Skeletal muscle satellite cell (primary cell): ENCODE measurements at regions not wholly inside any gene's neighbourhood (a gene's known extent, or its start where the extent isn't known, plus 50 kb on each side); places are given as distances from the start of the nearest gene placed in this dataset.

Experiments
- H3K27me3 ChIP-seq: 2 replicates; pipeline ENCODE4 v1.7.0; 2013; ENCODE audit warnings: low read length; ENCODE audit not compliant: control insufficient read depth, insufficient read depth
- H3K36me3 ChIP-seq: 2 replicates; pipeline ENCODE4 v1.7.0; 2013; ENCODE audit warnings: mild to moderate bottlenecking, control low read depth, low read length; ENCODE audit not compliant: insufficient read depth
- H3K4me1 ChIP-seq: 2 replicates; pipeline ENCODE4 v1.7.0; 2013; ENCODE audit warnings: low read length; ENCODE audit not compliant: control insufficient read depth, insufficient read depth
- H3K4me2 ChIP-seq: 2 replicates; pipeline ENCODE4 v1.7.0; 2013; ENCODE audit warnings: mild to moderate bottlenecking, low read length
- H3K4me3 ChIP-seq: 2 replicates; pipeline ENCODE4 v1.7.0; 2013; ENCODE audit warnings: low read length
- H3K9ac ChIP-seq: 2 replicates; pipeline ENCODE4 v1.7.0; 2013; ENCODE audit warnings: mild to moderate bottlenecking, low read depth, low read length, moderate library complexity
- H3K9me3 ChIP-seq: replicated peaks from 2 replicates; pipeline ENCODE4 v1.7.0; 2013; ENCODE audit warnings: mild to moderate bottlenecking, control low read depth, low read length

DNA sequence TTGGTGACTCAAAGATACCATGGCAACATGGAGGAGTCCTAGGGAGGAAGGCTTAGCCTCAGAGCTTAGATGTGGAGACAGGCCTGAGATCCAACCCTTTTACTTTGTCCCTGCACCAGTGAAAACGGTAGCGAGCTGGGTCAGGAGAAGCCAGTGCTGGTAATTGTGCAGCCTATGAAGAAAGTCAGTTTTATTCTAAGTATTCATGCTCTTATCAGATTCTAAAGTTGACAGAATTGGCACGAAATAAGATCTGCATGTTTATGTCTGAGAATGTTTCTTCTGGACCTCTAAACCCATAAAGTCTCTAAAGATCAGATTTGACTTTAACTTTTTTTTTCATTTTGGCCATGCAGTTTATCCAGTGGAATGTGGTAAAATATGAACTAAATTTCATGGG lies 93.8 kb downstream of the SCG2 start:
- no peak overlapping the region for H3K4me2 ChIP-seq
- no peaks in the 10 kb centered on the region for H3K36me3 ChIP-seq
- H3K27me3 ChIP-seq: no peaks in the 10 kb centered on the region
- no peak overlapping the region for H3K4me3 ChIP-seq
- no peaks in the 10 kb centered on the region for H3K4me1 ChIP-seq
- H3K9ac ChIP-seq: no peak overlapping the region
- no peaks in the 10 kb centered on the region for H3K9me3 ChIP-seq

DNA sequence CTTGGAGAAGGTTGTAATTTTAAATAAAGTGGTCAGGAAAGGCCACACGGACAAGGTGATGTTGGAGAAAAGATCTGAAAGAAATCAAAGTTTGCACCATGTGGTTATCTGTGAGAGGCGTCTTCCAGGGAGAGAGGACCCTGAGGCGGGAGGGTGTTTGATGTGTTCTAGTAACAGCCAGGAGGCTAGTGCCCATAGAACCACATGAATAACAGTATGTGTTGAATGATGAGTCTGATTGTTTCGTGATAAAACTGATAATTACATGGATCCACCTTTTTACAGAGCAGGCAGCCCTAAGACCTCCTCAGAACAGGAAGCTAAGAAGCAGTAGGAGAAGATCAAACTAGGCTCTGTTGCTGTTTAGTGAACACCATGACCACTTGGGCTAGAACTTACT lies 91.4 kb downstream of the SCG2 start:
- Histone ChIP-seq H3K9ac (no peak overlapping the region), H3K4me2 (no peak overlapping the region), H3K36me3 (no peaks in the 10 kb centered on the region), H3K4me3 (no peak overlapping the region), H3K27me3 (no peaks in the 10 kb centered on the region), H3K9me3 (no peaks in the 10 kb centered on the region), H3K4me1 (no peaks in the 10 kb centered on the region)

DNA sequence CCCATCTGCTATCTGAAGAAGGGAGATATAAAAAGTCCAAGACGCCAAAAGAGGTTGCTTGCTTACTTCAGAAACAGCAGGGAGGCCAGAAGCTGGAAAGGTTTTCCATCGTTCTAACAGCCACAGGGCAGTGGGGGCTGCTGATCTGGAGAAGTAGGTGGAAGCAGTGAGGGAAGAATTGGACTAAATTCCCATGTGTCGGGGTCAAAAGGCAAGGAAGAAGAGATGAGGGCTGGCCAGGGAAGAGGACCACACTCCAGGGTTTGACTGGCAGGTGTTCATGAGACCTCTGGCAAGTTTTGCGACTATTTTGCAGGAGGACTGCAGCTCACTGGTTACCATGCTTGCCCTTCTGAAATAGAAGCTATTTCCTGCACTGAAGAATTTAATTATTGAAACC lies 91.0 kb downstream of the SCG2 start:
- Histone ChIP-seq H3K4me1 (no peaks in the 10 kb centered on the region), H3K9ac (no peak overlapping the region), H3K27me3 (no peaks in the 10 kb centered on the region), H3K36me3 (no peaks in the 10 kb centered on the region), H3K4me2 (no peak overlapping the region), H3K4me3 (no peak overlapping the region), H3K9me3 (no peaks in the 10 kb centered on the region)

DNA sequence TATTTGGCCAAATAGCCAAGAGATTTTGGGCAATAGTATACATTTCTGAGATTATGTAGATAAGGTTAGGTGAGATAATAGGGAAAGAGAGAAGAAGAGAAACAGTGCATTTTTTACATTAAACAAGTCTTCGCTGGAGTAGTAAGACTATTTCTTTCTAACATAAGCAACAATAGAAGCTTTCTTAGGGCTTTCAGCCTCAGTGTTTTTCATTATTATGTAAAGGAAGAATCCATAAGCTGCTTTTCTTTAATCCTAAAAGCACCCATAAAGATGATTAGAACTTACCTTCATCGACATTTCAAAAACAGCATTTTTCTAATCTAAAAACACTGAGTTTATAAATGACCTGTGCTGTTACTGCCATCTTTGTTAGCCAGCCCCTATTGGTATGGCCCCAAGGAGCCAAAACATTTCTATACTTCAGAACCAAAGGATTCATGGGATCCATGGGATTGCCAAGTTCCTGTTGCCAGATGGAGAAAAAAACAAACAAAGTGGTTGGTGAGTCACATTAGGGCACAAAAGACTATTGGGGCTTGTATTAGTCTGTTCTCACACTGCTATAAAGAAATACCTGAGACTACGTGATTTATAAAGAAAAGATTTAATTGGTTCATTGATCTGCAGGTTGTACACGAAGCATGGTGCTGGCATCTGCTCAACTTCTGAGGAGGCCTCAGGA lies 88.2 kb downstream of the SCG2 start:
- Histone ChIP-seq H3K36me3 (no peaks in the 10 kb centered on the region), H3K4me1 (no peaks in the 10 kb centered on the region), H3K9me3 (no peaks in the 10 kb centered on the region), H3K4me3 (no peak overlapping the region), H3K27me3 (no peaks in the 10 kb centered on the region), H3K4me2 (no peak overlapping the region), H3K9ac (no peak overlapping the region)

DNA sequence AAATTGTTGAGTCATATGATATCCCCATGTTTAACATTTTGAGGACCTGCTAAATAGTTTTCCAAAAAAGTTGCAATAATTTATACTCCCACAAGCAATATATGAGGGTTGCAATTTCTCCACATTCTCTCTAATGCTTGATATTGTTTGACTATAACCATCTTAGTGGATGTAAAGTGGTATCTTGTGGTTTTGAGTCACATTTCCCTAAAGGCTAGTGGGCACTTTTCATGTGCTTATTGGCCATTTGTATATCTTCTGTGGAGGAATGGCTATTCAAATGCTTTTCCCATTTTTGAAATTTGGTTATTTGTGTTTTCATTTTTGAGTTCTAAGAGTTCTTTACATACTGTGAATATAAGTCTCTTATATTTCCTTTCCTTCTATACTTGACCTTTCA lies 82.7 kb downstream of the SCG2 start:
- no peak overlapping the region for H3K4me2 ChIP-seq
- no peaks in the 10 kb centered on the region for H3K27me3 ChIP-seq
- no peak overlapping the region for H3K9ac ChIP-seq
- no peaks in the 10 kb centered on the region for H3K4me1 ChIP-seq
- no peaks in the 10 kb centered on the region for H3K36me3 ChIP-seq
- no peaks in the 10 kb centered on the region for H3K9me3 ChIP-seq
- H3K4me3 ChIP-seq: no peak overlapping the region

DNA sequence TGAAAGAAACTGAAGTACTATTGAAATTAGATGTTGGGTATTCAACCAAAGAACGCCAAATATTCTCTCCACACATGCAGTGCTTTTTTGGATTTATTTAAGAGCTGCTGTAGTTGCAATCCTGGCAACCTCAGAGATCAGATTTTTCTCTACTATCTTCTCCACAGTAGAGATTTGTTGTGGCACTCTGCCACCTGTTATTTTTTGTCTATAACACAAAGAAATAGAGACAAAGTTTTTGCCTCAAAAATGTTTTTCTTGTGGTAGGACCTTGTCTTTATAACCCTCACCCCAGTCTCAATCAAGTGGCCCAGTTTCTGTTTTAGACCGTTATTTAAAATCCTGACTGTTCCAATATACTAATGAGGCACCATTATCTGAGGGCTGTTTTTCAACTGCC lies 79.4 kb downstream of the SCG2 start:
- Histone ChIP-seq H3K36me3 (no peaks in the 10 kb centered on the region), H3K4me1 (peaks cover under 1% of the 10 kb centered on the region), H3K27me3 (no peaks in the 10 kb centered on the region), H3K9me3 (no peaks in the 10 kb centered on the region), H3K4me2 (no peak overlapping the region), H3K4me3 (no peak overlapping the region), H3K9ac (no peak overlapping the region)

DNA sequence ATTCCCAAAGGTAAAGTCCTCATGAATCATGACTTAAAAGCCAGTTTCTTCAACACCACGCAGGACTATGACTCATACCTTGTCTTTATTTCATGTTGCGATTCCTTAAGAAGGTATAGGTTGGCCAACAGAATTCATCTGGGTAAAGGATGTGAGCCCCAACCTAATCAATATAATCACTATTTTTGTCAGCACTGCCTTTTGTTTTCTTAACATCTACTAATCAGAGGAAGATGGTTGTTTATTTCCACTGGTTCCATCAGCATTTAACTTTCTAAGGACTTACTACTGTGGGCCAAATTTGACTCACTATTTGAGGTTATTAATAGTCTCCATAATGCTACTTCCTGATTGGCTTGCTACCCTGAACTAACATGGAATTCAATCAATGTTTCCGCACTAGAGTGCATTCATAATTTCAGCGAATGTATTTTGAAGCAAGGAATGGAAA lies 78.6 kb downstream of the SCG2 start:
- Histone ChIP-seq H3K4me2 (no peak overlapping the region), H3K36me3 (no peaks in the 10 kb centered on the region), H3K27me3 (no peaks in the 10 kb centered on the region), H3K4me3 (no peak overlapping the region), H3K9me3 (no peaks in the 10 kb centered on the region), H3K4me1 (peaks cover 8% of the 10 kb centered on the region), H3K9ac (no peak overlapping the region)

DNA sequence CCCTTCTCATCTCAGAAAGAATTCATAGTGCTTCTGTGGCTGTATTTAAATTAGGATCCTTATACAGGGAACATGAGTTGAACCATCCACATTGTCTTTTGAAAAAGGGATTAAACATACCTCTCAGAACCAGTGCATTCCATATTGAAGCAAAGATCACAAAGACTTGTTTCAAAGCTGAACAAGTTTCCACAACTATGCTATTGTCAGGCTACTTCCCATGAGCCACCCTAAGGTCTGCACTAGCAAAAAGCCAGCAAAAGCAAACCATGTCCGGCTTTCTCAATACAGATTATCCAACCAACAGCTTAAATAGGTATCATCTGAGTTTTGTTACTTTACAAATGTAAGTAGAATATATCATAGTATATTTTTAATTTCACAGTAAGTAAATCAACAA lies 78.1 kb downstream of the SCG2 start:
- Histone ChIP-seq H3K4me1 (peaks cover 11% of the 10 kb centered on the region), H3K9me3 (no peaks in the 10 kb centered on the region), H3K36me3 (no peaks in the 10 kb centered on the region), H3K9ac (no peak overlapping the region), H3K27me3 (no peaks in the 10 kb centered on the region), H3K4me3 (no peak overlapping the region), H3K4me2 (no peak overlapping the region)

DNA sequence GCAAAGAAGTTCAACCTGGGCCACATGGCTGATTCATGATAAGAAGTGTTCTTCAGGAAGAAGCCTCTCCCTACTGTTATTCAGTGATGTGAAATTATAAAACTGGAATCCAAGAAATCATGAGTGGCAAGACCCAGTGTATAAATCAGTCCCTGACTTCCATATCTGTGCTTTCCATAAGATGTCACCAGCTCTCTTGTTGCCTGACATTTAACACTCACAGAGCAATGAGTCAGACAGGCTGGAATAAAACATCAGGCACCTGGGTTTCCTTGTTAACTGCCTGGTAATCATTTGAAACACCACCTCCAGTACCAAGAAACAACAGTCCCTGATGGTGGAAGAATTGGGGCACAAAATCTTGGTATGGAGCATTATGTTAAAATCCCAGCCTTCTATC lies 76.1 kb downstream of the SCG2 start:
- Histone ChIP-seq H3K4me1 (peaks cover 11% of the 10 kb centered on the region), H3K27me3 (no peaks in the 10 kb centered on the region), H3K9ac (no peak overlapping the region), H3K4me2 (no peak overlapping the region), H3K36me3 (no peaks in the 10 kb centered on the region), H3K9me3 (no peaks in the 10 kb centered on the region), H3K4me3 (no peak overlapping the region)

DNA sequence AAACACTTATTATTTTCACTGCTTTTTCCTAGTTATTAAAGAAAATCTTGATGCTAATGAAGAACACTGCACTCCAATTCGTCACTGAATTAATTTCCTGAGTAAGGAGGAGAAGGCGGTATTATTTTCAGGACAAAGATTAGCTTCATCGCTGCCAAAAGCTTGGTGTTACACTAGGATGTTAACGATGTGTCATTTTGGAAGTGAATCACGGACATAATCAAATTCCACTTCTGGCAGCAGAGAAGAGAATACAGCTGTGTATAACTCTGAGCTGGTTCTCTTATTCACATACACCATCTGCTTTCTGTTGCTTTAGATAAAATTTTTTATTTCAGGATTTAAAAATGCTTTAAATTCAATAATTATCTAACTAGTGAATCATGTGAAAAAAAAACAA lies 74.1 kb downstream of the SCG2 start:
- H3K4me3 ChIP-seq: no peak overlapping the region
- H3K4me1 ChIP-seq: peaks cover 16% of the 10 kb centered on the region
- H3K27me3 ChIP-seq: no peaks in the 10 kb centered on the region
- H3K9ac ChIP-seq: no peak overlapping the region
- no peaks in the 10 kb centered on the region for H3K9me3 ChIP-seq
- H3K4me2 ChIP-seq: no peak overlapping the region
- no peaks in the 10 kb centered on the region for H3K36me3 ChIP-seq

DNA sequence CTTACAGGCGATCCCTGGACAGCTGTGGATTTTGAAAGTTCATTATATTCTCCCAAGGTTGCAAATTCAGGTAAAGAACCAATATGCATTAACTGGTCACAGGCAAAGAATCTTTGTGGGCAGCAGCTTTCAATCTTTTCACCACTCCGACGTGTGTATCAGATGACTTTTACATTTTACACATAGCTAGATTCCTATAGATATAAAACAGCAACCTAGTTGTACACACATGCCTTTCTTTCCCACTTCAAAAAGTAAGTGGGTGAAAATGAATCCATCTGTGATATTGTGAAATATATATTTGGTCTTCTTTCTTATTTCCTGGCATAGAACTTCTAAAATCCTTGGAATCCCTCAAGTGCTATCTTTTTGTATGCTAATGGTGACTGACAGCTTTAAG lies 72.5 kb downstream of the SCG2 start:
- Histone ChIP-seq H3K36me3 (no peaks in the 10 kb centered on the region), H3K9me3 (no peaks in the 10 kb centered on the region), H3K4me2 (no peak overlapping the region), H3K4me1 (peaks cover 16% of the 10 kb centered on the region), H3K9ac (no peak overlapping the region), H3K4me3 (no peak overlapping the region), H3K27me3 (no peaks in the 10 kb centered on the region)

DNA sequence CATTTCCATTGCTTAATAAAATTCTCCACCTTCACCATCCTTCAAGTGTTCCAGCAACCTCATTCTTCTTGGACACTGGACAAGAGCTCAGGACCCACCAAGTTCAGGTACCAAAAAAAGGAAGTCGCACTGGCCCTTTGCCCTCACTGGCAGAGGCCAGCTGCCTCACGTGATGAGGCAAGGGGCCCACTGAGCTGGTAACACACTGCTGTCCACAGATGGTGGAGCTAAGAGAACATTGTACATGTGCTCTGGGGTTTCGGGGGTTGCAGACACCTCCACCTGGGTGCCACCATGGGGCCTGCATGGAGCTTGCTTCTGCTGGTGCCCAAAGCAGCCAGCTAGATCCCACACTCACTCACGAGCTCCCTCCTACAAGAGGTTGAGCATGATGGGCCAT lies 71.3 kb downstream of the SCG2 start:
- Histone ChIP-seq H3K4me3 (no peak overlapping the region), H3K27me3 (no peaks in the 10 kb centered on the region), H3K4me1 (peaks cover 16% of the 10 kb centered on the region), H3K9me3 (no peaks in the 10 kb centered on the region), H3K4me2 (no peak overlapping the region), H3K36me3 (no peaks in the 10 kb centered on the region), H3K9ac (no peak overlapping the region)
